ENCODE measurements at regions not wholly inside any gene's neighbourhood (a gene's known extent, or its start where the extent isn't known, plus 50 kb on each side); places are given as distances from the start of the nearest gene placed in this dataset.

GRCh38 chrX:134725103-134725690, 66.9 kb upstream of the PLAC1 start:
- Histone ChIP-seq H3K36me3 (ENCODE audit: control insufficient read depth in 3 of 3, insufficient read depth in 2 of 3, low read depth in 1 of 3, low read length in 3 of 3) (no peaks in the 10 kb centered on the region), H3K27ac (ENCODE audit: low read depth in 1 of 3, low read length in 2 of 3) (no peak overlapping the region), H3K27me3 (ENCODE audit: control insufficient read depth in 3 of 3, insufficient read depth in 3 of 3, low read length in 3 of 3) (no peaks in the 10 kb centered on the region), H3K9me3 (ENCODE audit: control insufficient read depth in 2 of 2, insufficient read depth in 1 of 2, low read depth in 1 of 2, low read length in 1 of 2) (no peaks in the 10 kb centered on the region), H3K4me3 (ENCODE audit: low read depth in 1 of 3, low read length in 3 of 3) (no peak overlapping the region), H3K4me1 (ENCODE audit: control insufficient read depth in 3 of 3, insufficient read depth in 2 of 3, low read depth in 1 of 3, low read length in 2 of 3) (no peaks in the 10 kb centered on the region)
- FAIRE-seq: no peak
- DNase-seq: no peak
- WGBS, 3 donors: 61 to 85% (median 81%) methylated on average over 4 of the region's 4 CpGs

- no peaks in the 10 kb centered on the region for H3K9me3 ChIP-seq (ENCODE audit: control insufficient read depth in 2 of 2, insufficient read depth in 1 of 2, low read depth in 1 of 2, low read length in 1 of 2)
- DNase-seq: no peak
- no peak for FAIRE-seq
- WGBS, 3 donors: 88 to 89% (median 89%) methylated on average over 9 of the region's 9 CpGs
- no peaks in the 10 kb centered on the region for H3K27me3 ChIP-seq (ENCODE audit: control insufficient read depth in 3 of 3, insufficient read depth in 3 of 3, low read length in 3 of 3)
- H3K4me3 ChIP-seq (ENCODE audit: low read depth in 1 of 3, low read length in 3 of 3): no peak overlapping the region
- H3K36me3 ChIP-seq (ENCODE audit: control insufficient read depth in 3 of 3, insufficient read depth in 2 of 3, low read depth in 1 of 3, low read length in 3 of 3): no peaks in the 10 kb centered on the region
- no peaks in the 10 kb centered on the region for H3K4me1 ChIP-seq (ENCODE audit: control insufficient read depth in 3 of 3, insufficient read depth in 2 of 3, low read depth in 1 of 3, low read length in 2 of 3)
- H3K27ac ChIP-seq (ENCODE audit: low read depth in 1 of 3, low read length in 2 of 3): no peak overlapping the region
Measured at GRCh38 chrX:134721766-134722532, 63.7 kb upstream of the PLAC1 start.

- Histone ChIP-seq H3K27me3 (ENCODE audit: control insufficient read depth in 3 of 3, insufficient read depth in 3 of 3, low read length in 3 of 3) (no peaks in the 10 kb centered on the region), H3K36me3 (ENCODE audit: control insufficient read depth in 3 of 3, insufficient read depth in 2 of 3, low read depth in 1 of 3, low read length in 3 of 3) (no peaks in the 10 kb centered on the region), H3K9me3 (ENCODE audit: control insufficient read depth in 2 of 2, insufficient read depth in 1 of 2, low read depth in 1 of 2, low read length in 1 of 2) (no peaks in the 10 kb centered on the region), H3K4me1 (ENCODE audit: control insufficient read depth in 3 of 3, insufficient read depth in 2 of 3, low read depth in 1 of 3, low read length in 2 of 3) (no peaks in the 10 kb centered on the region), H3K27ac (ENCODE audit: low read depth in 1 of 3, low read length in 2 of 3) (no peak overlapping the region), H3K4me3 (ENCODE audit: low read depth in 1 of 3, low read length in 3 of 3) (no peak overlapping the region)
- no peak for FAIRE-seq
- WGBS, 3 donors: 57 to 63% (median 57%) methylated on average over 2 of the region's 2 CpGs
- DNase-seq: no peak
Measured at GRCh38 chrX:134718966-134719317, 60.7 kb upstream of the PLAC1 start.

GRCh38 chrX:134718105-134718965, 60.1 kb upstream of the PLAC1 start:
- Histone ChIP-seq H3K27ac (ENCODE audit: low read depth in 1 of 3, low read length in 2 of 3) (no peak overlapping the region), H3K36me3 (ENCODE audit: control insufficient read depth in 3 of 3, insufficient read depth in 2 of 3, low read depth in 1 of 3, low read length in 3 of 3) (no peaks in the 10 kb centered on the region), H3K9me3 (ENCODE audit: control insufficient read depth in 2 of 2, insufficient read depth in 1 of 2, low read depth in 1 of 2, low read length in 1 of 2) (no peaks in the 10 kb centered on the region), H3K4me1 (ENCODE audit: control insufficient read depth in 3 of 3, insufficient read depth in 2 of 3, low read depth in 1 of 3, low read length in 2 of 3) (no peaks in the 10 kb centered on the region), H3K4me3 (ENCODE audit: low read depth in 1 of 3, low read length in 3 of 3) (no peak overlapping the region), H3K27me3 (ENCODE audit: control insufficient read depth in 3 of 3, insufficient read depth in 3 of 3, low read length in 3 of 3) (no peaks in the 10 kb centered on the region)
- DNase-seq: peak; percentile 39 to 46
- FAIRE-seq: no peak
- WGBS, 3 donors: 21 to 42% (median 40%) methylated on average over 5 of the region's 5 CpGs

GRCh38 chrX:134717698-134718097, 59.4 kb upstream of the PLAC1 start:
- FAIRE-seq: no peak
- H3K9me3 ChIP-seq (ENCODE audit: control insufficient read depth in 2 of 2, insufficient read depth in 1 of 2, low read depth in 1 of 2, low read length in 1 of 2): no peaks in the 10 kb centered on the region
- no peak for DNase-seq
- no peak overlapping the region for H3K27ac ChIP-seq (ENCODE audit: low read depth in 1 of 3, low read length in 2 of 3)
- H3K36me3 ChIP-seq (ENCODE audit: control insufficient read depth in 3 of 3, insufficient read depth in 2 of 3, low read depth in 1 of 3, low read length in 3 of 3): no peaks in the 10 kb centered on the region
- no peaks in the 10 kb centered on the region for H3K27me3 ChIP-seq (ENCODE audit: control insufficient read depth in 3 of 3, insufficient read depth in 3 of 3, low read length in 3 of 3)
- 90 to 100% (median 97%) methylated on average over 1 of the region's 1 CpG for WGBS, 3 donors
- H3K4me1 ChIP-seq (ENCODE audit: control insufficient read depth in 3 of 3, insufficient read depth in 2 of 3, low read depth in 1 of 3, low read length in 2 of 3): no peaks in the 10 kb centered on the region
- no peak overlapping the region for H3K4me3 ChIP-seq (ENCODE audit: low read depth in 1 of 3, low read length in 3 of 3)

GRCh38 chrX:134716620-134717012, 58.3 kb upstream of the PLAC1 start:
- Histone ChIP-seq H3K9me3 (ENCODE audit: control insufficient read depth in 2 of 2, insufficient read depth in 1 of 2, low read depth in 1 of 2, low read length in 1 of 2) (no peaks in the 10 kb centered on the region), H3K27ac (ENCODE audit: low read depth in 1 of 3, low read length in 2 of 3) (no peak overlapping the region), H3K4me3 (ENCODE audit: low read depth in 1 of 3, low read length in 3 of 3) (no peak overlapping the region), H3K36me3 (ENCODE audit: control insufficient read depth in 3 of 3, insufficient read depth in 2 of 3, low read depth in 1 of 3, low read length in 3 of 3) (no peaks in the 10 kb centered on the region), H3K4me1 (ENCODE audit: control insufficient read depth in 3 of 3, insufficient read depth in 2 of 3, low read depth in 1 of 3, low read length in 2 of 3) (no peaks in the 10 kb centered on the region), H3K27me3 (ENCODE audit: control insufficient read depth in 3 of 3, insufficient read depth in 3 of 3, low read length in 3 of 3) (no peaks in the 10 kb centered on the region)
- DNase-seq (no peak), FAIRE-seq (no peak)
- WGBS, 3 donors: 79 to 92% (median 83%) methylated on average over 5 of the region's 5 CpGs

- no peak for DNase-seq
- Histone ChIP-seq H3K9me3 (ENCODE audit: control insufficient read depth in 2 of 2, insufficient read depth in 1 of 2, low read depth in 1 of 2, low read length in 1 of 2) (no peaks in the 10 kb centered on the region), H3K36me3 (ENCODE audit: control insufficient read depth in 3 of 3, insufficient read depth in 2 of 3, low read depth in 1 of 3, low read length in 3 of 3) (no peaks in the 10 kb centered on the region), H3K27me3 (ENCODE audit: control insufficient read depth in 3 of 3, insufficient read depth in 3 of 3, low read length in 3 of 3) (no peaks in the 10 kb centered on the region), H3K27ac (ENCODE audit: low read depth in 1 of 3, low read length in 2 of 3) (no peak overlapping the region), H3K4me3 (ENCODE audit: low read depth in 1 of 3, low read length in 3 of 3) (no peak overlapping the region), H3K4me1 (ENCODE audit: control insufficient read depth in 3 of 3, insufficient read depth in 2 of 3, low read depth in 1 of 3, low read length in 2 of 3) (no peaks in the 10 kb centered on the region)
- no peak for FAIRE-seq
- 66 to 79% (median 75%) methylated on average over 4 to 5 of the region's 5 CpGs for WGBS, 3 donors
Measured at GRCh38 chrX:134715930-134716619, 57.8 kb upstream of the PLAC1 start.

GRCh38 chrX:134714633-134715110, 56.4 kb upstream of the PLAC1 start:
- Histone ChIP-seq H3K4me1 (ENCODE audit: control insufficient read depth in 3 of 3, insufficient read depth in 2 of 3, low read depth in 1 of 3, low read length in 2 of 3) (no peaks in the 10 kb centered on the region), H3K27ac (ENCODE audit: low read depth in 1 of 3, low read length in 2 of 3) (no peak overlapping the region), H3K9me3 (ENCODE audit: control insufficient read depth in 2 of 2, insufficient read depth in 1 of 2, low read depth in 1 of 2, low read length in 1 of 2) (no peaks in the 10 kb centered on the region), H3K27me3 (ENCODE audit: control insufficient read depth in 3 of 3, insufficient read depth in 3 of 3, low read length in 3 of 3) (no peaks in the 10 kb centered on the region), H3K36me3 (ENCODE audit: control insufficient read depth in 3 of 3, insufficient read depth in 2 of 3, low read depth in 1 of 3, low read length in 3 of 3) (no peaks in the 10 kb centered on the region), H3K4me3 (ENCODE audit: low read depth in 1 of 3, low read length in 3 of 3) (no peak overlapping the region)
- FAIRE-seq (no peak), DNase-seq (no peak)
- 26 to 67% (median 38%) methylated on average over 3 of the region's 3 CpGs for WGBS, 3 donors

Data from small intestine (tissue), 7 donors.